NCI-H226 (cell line): ENCODE measurements at regions not wholly inside any gene's neighbourhood (a gene's known extent, or its start where the extent isn't known, plus 50 kb on each side); places are given as distances from the start of the nearest gene placed in this dataset.

Experiments used
- DNase-seq: peaks from one replicate; pipeline ENCODE4 v3.0.0-alpha.2; 2015

DNA sequence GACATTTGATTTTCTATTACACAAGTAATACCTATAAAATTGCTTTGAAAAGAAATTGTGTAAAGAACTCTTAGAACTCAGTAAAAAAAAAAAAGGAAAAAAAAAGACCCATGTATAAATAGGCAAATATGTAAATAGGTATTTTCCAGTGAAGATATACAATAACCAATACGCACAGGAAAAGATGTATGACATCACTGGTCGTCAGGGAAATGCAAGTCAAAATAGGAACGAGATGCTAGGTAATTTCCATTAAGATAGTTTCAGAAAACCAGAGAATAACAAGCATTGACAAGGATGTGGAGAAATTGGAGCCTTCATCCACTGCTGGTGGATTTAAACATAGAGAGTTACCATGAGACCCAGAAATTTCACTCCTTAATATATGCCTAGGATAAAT, 708.8 kb downstream of the MTRR start:
- DNase-seq = no peak

DNA sequence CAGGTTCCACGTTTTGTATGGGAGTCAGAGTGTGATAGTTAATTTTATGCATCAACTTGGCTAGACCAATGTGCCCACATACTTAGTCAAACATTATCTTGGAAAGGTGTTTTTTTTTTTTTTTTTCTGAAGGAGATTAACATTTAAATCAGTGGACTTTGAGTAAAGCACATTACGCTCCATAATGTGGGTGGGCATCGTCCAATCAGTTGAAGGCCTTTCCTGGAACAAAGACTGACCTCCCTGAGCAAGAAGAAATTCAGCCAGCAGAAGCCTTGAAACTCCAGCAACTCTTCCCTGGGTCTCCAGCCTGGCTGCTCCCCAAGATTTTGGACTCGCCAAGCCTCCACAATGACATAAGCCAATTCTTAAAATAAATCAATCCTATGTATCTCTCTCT, 711.4 kb downstream of the MTRR start:
- DNase-seq = no peak

- DNase-seq = no peak
These were observed 712.1 kb downstream of the MTRR start for GRCh38 chr5:8581047-8581446.

DNA sequence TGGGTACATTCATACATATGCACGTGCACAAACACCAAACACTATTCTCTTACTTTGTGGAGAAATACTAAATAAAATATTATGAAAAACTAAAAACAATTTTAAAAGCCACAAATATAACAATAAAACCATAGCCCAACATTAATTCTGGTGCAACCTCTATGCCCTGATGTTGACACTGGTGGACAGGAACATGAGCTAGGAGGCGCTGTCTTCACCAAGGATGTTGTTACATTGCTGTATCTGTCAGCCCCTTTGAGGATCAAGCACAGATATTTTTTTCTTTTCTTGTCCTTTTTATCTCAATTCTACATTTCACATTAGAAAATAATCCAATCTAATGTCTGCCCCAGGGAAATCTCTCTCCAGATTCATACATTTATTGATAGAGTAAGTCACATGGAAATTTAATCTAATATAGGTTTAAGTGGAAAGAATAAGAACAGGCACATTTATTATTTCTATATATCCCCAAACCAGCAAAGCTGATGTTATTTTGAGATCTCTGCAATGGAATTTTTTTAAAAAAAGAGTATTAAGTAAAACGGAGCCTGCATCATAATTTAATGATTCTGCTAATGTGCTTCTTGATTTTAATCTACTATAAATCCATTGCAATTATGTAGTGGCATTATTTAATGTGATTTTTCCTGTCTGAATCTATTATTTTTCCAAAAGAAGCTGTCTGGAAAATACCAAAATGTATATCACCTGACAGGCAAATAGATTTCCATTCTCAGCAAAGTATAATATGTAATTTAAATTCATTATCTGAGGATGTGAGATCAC, 716.5 kb downstream of the MTRR start:
- DNase-seq = no peak

- no peak for DNase-seq
These were observed 722.0 kb downstream of the MTRR start for GRCh38 chr5:8590959-8591358.

DNA sequence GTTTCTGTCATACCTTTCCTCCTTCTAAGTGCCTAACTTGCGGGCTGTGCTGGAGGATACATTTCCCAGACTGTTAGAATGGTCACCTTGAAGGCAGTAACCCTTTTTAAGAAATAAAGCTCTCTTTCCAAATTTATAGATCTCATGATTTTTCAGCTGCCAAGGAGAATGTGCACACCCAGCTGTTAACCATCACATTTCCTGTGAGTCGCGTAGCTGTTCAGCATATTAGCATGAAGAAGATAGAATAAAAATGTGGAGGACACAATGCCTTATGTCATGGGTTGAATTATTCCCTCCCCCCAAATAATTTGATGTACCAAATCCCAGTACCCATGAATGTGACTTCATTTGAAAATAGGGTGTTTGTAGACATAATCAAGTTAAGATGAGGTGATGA, 729.4 kb downstream of the MTRR start:
- DNase-seq = no peak

- no peak for DNase-seq
These were observed 730.0 kb downstream of the MTRR start for GRCh38 chr5:8598996-8599395.

GRCh38 chr5:8600843-8601242, 731.9 kb downstream of the MTRR start:
- no peak for DNase-seq

DNA sequence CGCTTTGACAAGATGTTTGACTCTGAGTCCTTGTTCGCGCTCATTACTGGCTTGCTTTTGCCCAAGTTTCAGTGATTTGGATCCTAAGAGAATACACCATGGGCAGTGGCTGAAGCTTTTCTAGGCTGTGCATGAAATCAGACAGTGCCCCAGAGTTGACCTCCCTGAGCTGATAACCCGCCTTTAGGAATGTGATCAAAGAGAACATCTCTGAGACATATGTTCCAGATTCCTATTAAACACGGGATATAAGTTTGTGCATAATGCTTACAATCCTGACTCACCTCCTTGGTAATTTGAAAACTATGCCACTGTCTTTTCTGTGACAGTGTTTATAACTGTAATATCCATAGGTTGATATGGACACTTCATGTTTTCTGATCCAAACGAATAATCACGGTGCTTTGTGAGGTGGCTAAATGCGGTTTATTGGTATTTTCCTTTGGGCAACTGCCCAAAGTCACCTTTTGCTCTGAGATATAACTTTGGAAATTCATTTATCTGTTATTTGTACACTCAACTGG, 732.9 kb downstream of the MTRR start:
- DNase-seq = no peak

DNA sequence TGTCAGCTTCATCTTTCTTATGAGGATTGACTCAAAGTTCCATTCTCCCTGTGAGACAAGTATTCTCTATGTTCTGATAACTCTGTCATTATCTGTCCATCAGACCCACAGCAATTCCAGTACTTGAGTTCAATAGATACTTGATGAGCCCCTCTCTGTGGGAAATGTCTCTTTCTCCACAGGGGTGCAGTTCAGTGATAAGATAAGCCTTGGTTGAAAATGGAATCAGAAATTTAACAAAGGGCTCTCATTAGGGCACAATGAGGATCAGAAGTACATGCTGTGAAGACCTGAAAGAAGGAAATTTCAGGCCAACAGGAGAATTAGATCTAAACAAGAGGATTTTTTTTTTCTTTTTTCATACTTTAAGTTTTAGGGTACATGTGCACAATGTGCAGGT, 737.3 kb downstream of the MTRR start:
- no peak for DNase-seq

GRCh38 chr5:8611067-8611466, 742.1 kb downstream of the MTRR start:
- DNase-seq = no peak

DNA sequence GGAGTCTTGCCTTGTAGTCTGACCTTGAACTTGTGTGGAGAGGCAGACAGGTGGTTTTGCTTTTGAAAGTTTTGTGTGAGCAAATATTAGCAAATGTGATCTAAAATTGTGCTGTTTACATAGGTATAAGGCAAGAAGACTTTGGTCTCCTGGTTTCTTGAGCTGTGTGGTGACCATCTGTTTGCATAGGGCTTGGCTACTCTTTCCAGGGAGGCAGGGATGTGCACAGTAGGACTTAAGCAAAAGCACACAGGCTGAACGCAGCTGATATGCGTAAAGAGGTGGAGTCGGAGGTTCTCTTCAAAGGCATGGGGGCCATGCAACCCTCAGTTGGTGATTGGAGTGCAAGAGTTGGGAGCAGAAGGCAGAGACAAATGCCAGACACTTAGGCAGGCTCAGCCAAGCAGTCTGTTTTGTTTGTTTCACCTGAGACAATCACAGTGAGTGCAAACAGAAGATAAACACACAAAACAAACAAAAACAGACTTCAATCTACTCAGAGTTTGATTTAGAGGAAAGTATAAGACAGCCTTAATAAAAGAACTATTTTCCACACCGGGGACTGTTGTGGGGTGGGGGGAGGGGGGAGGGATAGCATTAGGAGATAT, 744.2 kb downstream of the MTRR start:
- DNase-seq = no peak

GRCh38 chr5:8615142-8615858, 746.4 kb downstream of the MTRR start:
- no peak for DNase-seq

- DNase-seq = no peak
These were observed 759.6 kb downstream of the MTRR start for GRCh38 chr5:8628521-8628920.

DNA sequence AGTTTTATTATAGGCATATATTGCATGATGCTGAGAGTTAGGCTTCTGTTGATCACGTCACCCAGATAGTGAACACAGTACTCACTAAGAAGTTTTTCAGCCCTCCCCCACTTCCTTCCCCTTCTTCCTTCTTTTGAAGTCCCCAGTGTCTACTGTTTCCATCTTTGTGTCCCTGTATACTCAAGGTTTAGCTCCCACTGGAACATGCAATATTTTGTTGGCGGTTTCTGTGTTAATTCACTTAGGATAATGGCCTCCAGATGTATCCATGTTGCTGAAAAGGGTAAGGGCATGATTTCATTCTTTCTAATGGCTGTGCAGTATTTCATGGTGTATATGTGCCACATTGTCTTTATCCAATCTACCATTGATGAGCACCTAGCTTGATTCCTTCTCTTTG, 764.3 kb downstream of the MTRR start:
- no peak for DNase-seq

- DNase-seq = no peak
These were observed 764.7 kb downstream of the MTRR start for GRCh38 chr5:8633696-8634095.

GRCh38 chr5:8634219-8634618, 765.3 kb downstream of the MTRR start:
- DNase-seq = no peak

DNA sequence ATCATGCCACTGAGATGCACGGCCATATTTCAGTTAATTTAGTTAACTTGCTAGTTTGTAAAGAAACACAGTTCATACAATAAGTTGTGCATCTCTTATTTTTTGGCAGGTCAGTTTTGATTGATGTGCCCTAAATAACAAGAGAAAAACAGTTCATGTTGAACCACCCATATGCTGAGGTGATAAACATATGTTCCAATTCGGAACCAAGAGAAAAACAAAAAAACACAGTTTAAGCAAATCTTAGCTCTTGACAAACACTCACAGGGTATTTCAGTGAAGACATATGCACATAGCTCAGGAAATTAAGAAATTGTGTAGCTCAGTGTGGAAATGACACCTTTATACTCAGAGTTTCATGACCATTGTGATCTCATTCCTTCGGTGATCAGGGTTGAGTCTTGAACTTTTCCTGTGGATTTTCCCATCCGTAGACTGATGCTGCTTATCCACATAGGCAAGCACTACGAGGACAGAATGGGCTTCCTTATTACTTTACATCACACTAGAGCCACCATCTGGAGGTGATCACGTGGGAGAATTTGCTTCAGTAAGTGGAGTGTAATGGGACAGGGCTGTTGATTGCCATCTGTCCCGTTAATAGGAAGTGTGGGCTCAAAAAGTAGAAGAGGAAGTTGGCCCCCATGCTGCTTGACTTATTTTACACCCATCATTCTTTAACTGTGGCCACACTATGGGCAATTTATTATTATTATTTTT, 773.0 kb downstream of the MTRR start:
- DNase-seq = no peak

DNA sequence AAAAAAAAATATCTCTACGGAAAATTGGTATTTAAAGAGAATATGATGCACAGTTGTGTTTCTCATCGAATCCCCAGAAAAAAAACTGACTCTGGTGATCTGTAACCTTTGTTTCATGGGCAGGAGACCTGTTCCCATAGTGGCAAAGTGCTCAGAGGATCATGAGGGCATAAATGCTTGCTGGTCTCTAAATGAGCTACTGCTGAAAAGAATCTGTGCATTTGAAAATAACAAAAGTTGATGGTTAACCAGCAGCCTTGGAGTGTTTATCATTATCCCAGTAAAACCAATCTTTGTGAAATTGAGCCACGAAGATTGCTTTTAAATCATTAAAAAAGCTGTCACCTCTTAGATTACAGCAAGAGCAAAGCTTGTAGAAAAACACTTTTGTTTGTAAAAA, 775.4 kb downstream of the MTRR start:
- no peak for DNase-seq

GRCh38 chr5:8647111-8647510, 778.2 kb downstream of the MTRR start:
- DNase-seq = no peak

DNA sequence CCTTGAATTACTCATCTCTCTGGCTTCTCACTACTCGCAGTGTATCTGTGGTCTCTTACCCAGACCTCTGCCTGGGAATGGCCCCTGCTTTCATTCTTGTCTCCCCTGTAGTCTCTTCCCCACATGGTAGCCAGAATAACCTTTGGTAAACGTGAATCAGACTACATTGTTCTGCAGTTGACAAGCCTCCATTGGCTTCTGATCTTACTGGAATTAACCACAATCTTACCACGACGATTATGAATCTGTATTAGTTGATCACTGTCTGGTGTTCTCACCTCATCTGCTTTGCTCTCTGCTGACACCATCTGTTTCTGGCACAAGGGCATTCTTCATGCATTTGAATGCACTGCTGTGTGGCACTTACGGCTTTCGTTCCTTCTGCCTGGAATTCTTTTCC, 781.2 kb downstream of the MTRR start:
- DNase-seq = no peak

- no peak for DNase-seq
These were observed 791.4 kb downstream of the MTRR start for GRCh38 chr5:8660133-8660893.

DNA sequence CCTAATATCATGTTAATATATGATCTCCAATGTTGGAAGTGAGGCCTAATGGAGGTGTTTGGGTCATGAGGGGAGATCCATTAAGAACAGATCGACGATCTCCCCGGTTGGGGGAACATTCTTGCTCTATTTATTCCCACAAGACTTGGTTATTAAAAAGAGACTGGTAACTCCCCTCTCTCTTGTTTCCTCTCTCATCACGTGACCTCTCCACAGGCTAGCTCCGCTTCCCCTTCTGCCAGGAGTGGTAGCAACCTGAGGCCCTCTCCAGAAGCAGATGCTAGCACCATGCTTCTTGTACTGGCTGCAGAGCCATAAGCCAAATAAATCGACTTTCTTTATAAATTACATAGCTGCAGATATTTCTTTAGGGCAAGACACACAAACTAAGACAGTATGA, 794.4 kb downstream of the MTRR start:
- no peak for DNase-seq
